Stimulated activated effector memory CD8-positive, alpha-beta T cell treated with anti-CD3 and anti-CD28 coated beads, Interleukin-12 subunit alpha, Interleukin-12 subunit beta, amount 100 ng/mL, for 72 hours (primary cell): ENCODE measurements at regions not wholly inside any gene's neighbourhood (a gene's known extent, or its start where the extent isn't known, plus 50 kb on each side); places are given as distances from the start of the nearest gene placed in this dataset.

Source experiments
- ATAC-seq: fragments of 150-1000 bp; cut with Tn5 transposase; 2 replicates; pipeline ENCODE4 v1.10.0; 2021
- DNase-seq, 2 donors: peaks; one replicate each; pipeline ENCODE4 v3.0.0; 2021 to 2022; ENCODE audit warnings: low spot score in 2 of 2
- H3K27ac Mint-ChIP-seq: one replicate; pipeline ENCODE4 v1.8.0; 2022; ENCODE audit warnings: mild to moderate bottlenecking, mixed read lengths
- H3K36me3 Mint-ChIP-seq: one replicate; pipeline ENCODE4 v1.8.0; 2022; ENCODE audit warnings: mild to moderate bottlenecking, mixed read lengths
- H3K4me1 Mint-ChIP-seq: one replicate; pipeline ENCODE4 v1.8.0; 2022; ENCODE audit warnings: mixed read lengths
- H3K4me3 Mint-ChIP-seq: one replicate; pipeline ENCODE4 v1.8.0; 2022; ENCODE audit warnings: mild to moderate bottlenecking, mixed read lengths
- H3K9me3 Mint-ChIP-seq: one replicate; pipeline ENCODE4 v1.8.0; 2022; ENCODE audit warnings: mixed read lengths

GRCh38 chr20:62527781-62528180 lies 52.0 kb upstream of the GATA5 start:
- no peak overlapping the region for H3K4me3 Mint-ChIP-seq
- H3K9me3 Mint-ChIP-seq: no peaks in the 10 kb centered on the region
- peaks cover 18% of the 10 kb centered on the region for H3K4me1 Mint-ChIP-seq
- no peak overlapping the region for H3K27ac Mint-ChIP-seq
- ATAC-seq (no peak), DNase-seq (no peak)
- H3K36me3 Mint-ChIP-seq: no peaks in the 10 kb centered on the region

GRCh38 chr20:62528983-62529891 lies 53.4 kb upstream of the GATA5 start:
- ATAC-seq (no peak), DNase-seq (no peak)
- Mint-ChIP-seq H3K4me3 (no peak overlapping the region), H3K9me3 (no peaks in the 10 kb centered on the region), H3K27ac (no peak overlapping the region), H3K36me3 (no peaks in the 10 kb centered on the region), H3K4me1 (peaks cover 6% of the 10 kb centered on the region)

- Mint-ChIP-seq H3K4me1 (peaks cover 6% of the 10 kb centered on the region), H3K36me3 (no peaks in the 10 kb centered on the region), H3K4me3 (no peak overlapping the region), H3K9me3 (no peaks in the 10 kb centered on the region), H3K27ac (no peak overlapping the region)
- DNase-seq (no peak), ATAC-seq (no peak)
Observed at GRCh38 chr20:62529896-62530642, 54.3 kb upstream of the GATA5 start.

- no peak for DNase-seq
- Mint-ChIP-seq H3K9me3 (no peaks in the 10 kb centered on the region), H3K27ac (no peak overlapping the region), H3K36me3 (no peaks in the 10 kb centered on the region), H3K4me1 (peaks cover 6% of the 10 kb centered on the region), H3K4me3 (no peak overlapping the region)
- ATAC-seq: no peak
Observed at GRCh38 chr20:62530643-62531032, 54.8 kb upstream of the GATA5 start.

GRCh38 chr20:62531046-62531838 lies 55.4 kb upstream of the GATA5 start:
- Mint-ChIP-seq H3K4me3 (no peak overlapping the region), H3K9me3 (no peaks in the 10 kb centered on the region), H3K4me1 (peaks cover 6% of the 10 kb centered on the region), H3K27ac (no peak overlapping the region), H3K36me3 (no peaks in the 10 kb centered on the region)
- ATAC-seq (no peak), DNase-seq (no peak)

GRCh38 chr20:62532921-62533320 lies 57.1 kb upstream of the GATA5 start:
- Mint-ChIP-seq H3K9me3 (no peaks in the 10 kb centered on the region), H3K4me3 (no peak overlapping the region), H3K27ac (no peak overlapping the region), H3K36me3 (no peaks in the 10 kb centered on the region), H3K4me1 (peaks cover 6% of the 10 kb centered on the region)
- DNase-seq (no peak), ATAC-seq (no peak)

- DNase-seq (no peak), ATAC-seq (no peak)
- H3K4me3 Mint-ChIP-seq: no peak overlapping the region
- H3K27ac Mint-ChIP-seq: no peak overlapping the region
- H3K36me3 Mint-ChIP-seq: no peaks in the 10 kb centered on the region
- H3K9me3 Mint-ChIP-seq: no peaks in the 10 kb centered on the region
- H3K4me1 Mint-ChIP-seq: peaks cover 6% of the 10 kb centered on the region
Observed at GRCh38 chr20:62533591-62534495, 58.0 kb upstream of the GATA5 start.

- no peaks in the 10 kb centered on the region for H3K9me3 Mint-ChIP-seq
- DNase-seq (no peak), ATAC-seq (no peak)
- no peaks in the 10 kb centered on the region for H3K36me3 Mint-ChIP-seq
- no peak overlapping the region for H3K27ac Mint-ChIP-seq
- peaks cover 6% of the 10 kb centered on the region for H3K4me1 Mint-ChIP-seq
- H3K4me3 Mint-ChIP-seq: no peak overlapping the region
Observed at GRCh38 chr20:62534526-62535221, 58.9 kb upstream of the GATA5 start.

- Mint-ChIP-seq H3K27ac (no peak overlapping the region), H3K4me3 (no peak overlapping the region), H3K9me3 (no peaks in the 10 kb centered on the region), H3K4me1 (peaks cover 5% of the 10 kb centered on the region), H3K36me3 (no peaks in the 10 kb centered on the region)
- no peak for DNase-seq
- no peak for ATAC-seq
Observed at GRCh38 chr20:62535282-62535811, 59.6 kb upstream of the GATA5 start.

GRCh38 chr20:62535964-62536363 lies 60.2 kb upstream of the GATA5 start:
- ATAC-seq: no peak
- Mint-ChIP-seq H3K27ac (no peak overlapping the region), H3K4me1 (no peaks in the 10 kb centered on the region), H3K36me3 (no peaks in the 10 kb centered on the region), H3K9me3 (no peaks in the 10 kb centered on the region), H3K4me3 (no peak overlapping the region)
- no peak for DNase-seq

GRCh38 chr20:62536871-62537401 lies 61.1 kb upstream of the GATA5 start:
- Mint-ChIP-seq H3K9me3 (no peaks in the 10 kb centered on the region), H3K36me3 (no peaks in the 10 kb centered on the region), H3K27ac (no peak overlapping the region), H3K4me1 (no peaks in the 10 kb centered on the region), H3K4me3 (no peak overlapping the region)
- no peak for ATAC-seq
- DNase-seq: no peak

- Mint-ChIP-seq H3K9me3 (no peaks in the 10 kb centered on the region), H3K36me3 (no peaks in the 10 kb centered on the region), H3K4me3 (no peak overlapping the region), H3K27ac (no peak overlapping the region), H3K4me1 (no peaks in the 10 kb centered on the region)
- no peak for DNase-seq
- ATAC-seq: no peak
Observed at GRCh38 chr20:62537649-62538292, 62.0 kb upstream of the GATA5 start.

- Mint-ChIP-seq H3K4me3 (no peak overlapping the region), H3K9me3 (no peaks in the 10 kb centered on the region), H3K36me3 (no peaks in the 10 kb centered on the region), H3K27ac (no peak overlapping the region), H3K4me1 (no peaks in the 10 kb centered on the region)
- no peak for ATAC-seq
- no peak for DNase-seq
Observed at GRCh38 chr20:62539198-62540045, 63.6 kb upstream of the GATA5 start.
